ENCODE measurements at regions not wholly inside any gene's neighbourhood (a gene's known extent, or its start where the extent isn't known, plus 50 kb on each side); places are given as distances from the start of the nearest gene placed in this dataset.

- no peak for TF ChIP-seq MAFK (IDR thresholded peaks at IDR 0.05; ENCODE audit: low read depth, low read length)
- no peak for TF ChIP-seq FOS (IDR thresholded peaks at IDR 0.05; ENCODE audit: low read depth, low read length)
- TF ChIP-seq CTCF (conservative IDR thresholded peaks at IDR 0.05; ENCODE audit: low read depth, low read length) = no peak
- TF ChIP-seq RFX5 (IDR thresholded peaks at IDR 0.05; ENCODE audit: low read depth, low read length) = no peak
- no peak for TF ChIP-seq MAZ (IDR thresholded peaks at IDR 0.05; ENCODE audit: borderline replicate concordance, low read depth, low read length)
- TF ChIP-seq RCOR1 (IDR thresholded peaks at IDR 0.05; ENCODE audit: insufficient replicate concordance, low read length) = no peak
- no peak for TF ChIP-seq CEBPB (IDR thresholded peaks at IDR 0.05; ENCODE audit: low read depth, low read length)
- no peak for TF ChIP-seq SMC3 (IDR thresholded peaks at IDR 0.05; ENCODE audit: low read depth, low read length)
- TF ChIP-seq, protein P1, sequence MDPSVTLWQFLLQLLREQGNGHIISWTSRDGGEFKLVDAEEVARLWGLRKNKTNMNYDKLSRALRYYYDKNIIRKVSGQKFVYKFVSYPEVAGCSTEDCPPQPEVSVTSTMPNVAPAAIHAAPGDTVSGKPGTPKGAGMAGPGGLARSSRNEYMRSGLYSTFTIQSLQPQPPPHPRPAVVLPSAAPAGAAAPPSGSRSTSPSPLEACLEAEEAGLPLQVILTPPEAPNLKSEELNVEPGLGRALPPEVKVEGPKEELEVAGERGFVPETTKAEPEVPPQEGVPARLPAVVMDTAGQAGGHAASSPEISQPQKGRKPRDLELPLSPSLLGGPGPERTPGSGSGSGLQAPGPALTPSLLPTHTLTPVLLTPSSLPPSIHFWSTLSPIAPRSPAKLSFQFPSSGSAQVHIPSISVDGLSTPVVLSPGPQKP (IDR thresholded peaks at IDR 0.05; ENCODE audit: borderline replicate concordance, low read depth, low read length) = no peak
- TF ChIP-seq RAD21 (IDR thresholded peaks at IDR 0.05; ENCODE audit: low read length) = no peak
- TF ChIP-seq CHD1 (IDR thresholded peaks at IDR 0.05; ENCODE audit: low read depth, low read length) = no peak
- TF ChIP-seq POLR2A (IDR thresholded peaks at IDR 0.05; ENCODE audit: low read depth, low read length) = no peak
- TF ChIP-seq MXI1 (IDR thresholded peaks at IDR 0.05; ENCODE audit: borderline replicate concordance, low read depth, low read length) = no peak
- TF ChIP-seq, protein P2, sequence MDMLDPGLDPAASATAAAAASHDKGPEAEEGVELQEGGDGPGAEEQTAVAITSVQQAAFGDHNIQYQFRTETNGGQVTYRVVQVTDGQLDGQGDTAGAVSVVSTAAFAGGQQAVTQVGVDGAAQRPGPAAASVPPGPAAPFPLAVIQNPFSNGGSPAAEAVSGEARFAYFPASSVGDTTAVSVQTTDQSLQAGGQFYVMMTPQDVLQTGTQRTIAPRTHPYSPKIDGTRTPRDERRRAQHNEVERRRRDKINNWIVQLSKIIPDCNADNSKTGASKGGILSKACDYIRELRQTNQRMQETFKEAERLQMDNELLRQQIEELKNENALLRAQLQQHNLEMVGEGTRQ (IDR thresholded peaks at IDR 0.05; ENCODE audit: low read depth, low read length) = no peak
- no peak for TF ChIP-seq BHLHE40 (IDR thresholded peaks at IDR 0.05; ENCODE audit: low read depth, low read length)
- TF ChIP-seq NFE2L2 (IDR thresholded peaks at IDR 0.05; ENCODE audit: low read depth, low read length) = no peak
- H4K8ac ChIP-seq (ENCODE audit: low read depth in 2 of 2, low read length in 2 of 2) = no peak overlapping the region
- intact Hi-C loops (cut with micrococcal nuclease) (no loop called here), in situ Hi-C loops (cut with MboI; ENCODE audit: low sequenced_read_pairs) (no loop called here), dilution Hi-C loops (cut with HindIII; ENCODE audit: low sequenced_read_pairs, unreplicated experiment) (no loop called here)
- H3K79me1 ChIP-seq (ENCODE audit: low read depth in 1 of 2, low read length in 2 of 2) = no peaks in the 10 kb centered on the region
- H3K4me2 ChIP-seq (ENCODE audit: low read depth, low read length) = no peak overlapping the region
- no peak overlapping the region for H3K27ac ChIP-seq (ENCODE audit: insufficient read depth, low read length)
- H3K4ac ChIP-seq (ENCODE audit: low read depth, low read length) = no peak overlapping the region
- no peak for DNase-seq
- no peak overlapping the region for H3K14ac ChIP-seq (replicated peaks; ENCODE audit: low read depth, low read length)
- H2BK5ac ChIP-seq (ENCODE audit: low read depth, low read length, poor library complexity, severe bottlenecking) = no peak overlapping the region
- no peak overlapping the region for H3K18ac ChIP-seq (ENCODE audit: low read depth, low read length)
- no peak overlapping the region for H2BK120ac ChIP-seq (ENCODE audit: low read depth, low read length)
- H3K9me3 ChIP-seq (ENCODE audit: control insufficient read depth, insufficient read depth, low read length) = no peaks in the 10 kb centered on the region
- H4K5ac ChIP-seq (ENCODE audit: low read depth, low read length) = no peak overlapping the region
- H3K23ac ChIP-seq (ENCODE audit: low read depth, low read length) = no peak overlapping the region
- no peak overlapping the region for H2BK15ac ChIP-seq (ENCODE audit: low read depth, low read length)
- H3K56ac ChIP-seq (ENCODE audit: extremely low read depth, insufficient read depth, low read length) = no peak overlapping the region
- ChIA-PET CTCF (no interaction called here), POLR2A (ENCODE audit: unreplicated experiment) (no interaction called here)
- H4K91ac ChIP-seq (ENCODE audit: insufficient read depth, low read depth, low read length) = no peak overlapping the region
- H3K4me1 ChIP-seq (ENCODE audit: control insufficient read depth, insufficient read depth, low read length) = no peaks in the 10 kb centered on the region
- no peaks in the 10 kb centered on the region for H3K27me3 ChIP-seq (ENCODE audit: control insufficient read depth, insufficient read depth, low read length)
- no peaks in the 10 kb centered on the region for H4K20me1 ChIP-seq (ENCODE audit: insufficient read depth, low read length)
- WGBS, 2 experiments (ENCODE audit: extremely low coverage in 2 of 2, insufficient read length in 1 of 2) = 0% methylated on average over 1 of the region's 1 CpG; no CpG with 5 or more reads in 1 of the 2 experiments
- no peak overlapping the region for H2AK9ac ChIP-seq (replicated peaks; ENCODE audit: low read depth, low read length, poor library complexity)
- no peak overlapping the region for H3K4me3 ChIP-seq (ENCODE audit: insufficient read depth, low read depth, low read length)
- ATAC-seq (ENCODE audit: low read depth) = no peak
- H3K9ac ChIP-seq (ENCODE audit: low read depth, low read length) = no peak overlapping the region
- H2AFZ ChIP-seq (replicated peaks; ENCODE audit: low read length, poor library complexity) = no peak overlapping the region
- no peak overlapping the region for H2AK5ac ChIP-seq (ENCODE audit: low read depth, low read length)
- no peaks in the 10 kb centered on the region for H3K9me1 ChIP-seq (ENCODE audit: insufficient read depth, low read length)
- BruUV-seq (replicated peaks) = no TSS peak
- no peak overlapping the region for H2BK20ac ChIP-seq (ENCODE audit: low read depth, low read length)
- H3K36me3 ChIP-seq (ENCODE audit: control insufficient read depth, insufficient read depth, low read length) = no peaks in the 10 kb centered on the region
These were observed 721.1 kb upstream of the NOVA1 start for GRCh38 chr14:27318774-27319420.

Measured in IMR-90 (cell line).